ENCODE measurements at regions not wholly inside any gene's neighbourhood (a gene's known extent, or its start where the extent isn't known, plus 50 kb on each side); places are given as distances from the start of the nearest gene placed in this dataset.
"Not testable (repeated sequence)": the region's sequence is repeated elsewhere in the genome, so short reads cannot be mapped to it uniquely, and the experiment has no call there.

DNA sequence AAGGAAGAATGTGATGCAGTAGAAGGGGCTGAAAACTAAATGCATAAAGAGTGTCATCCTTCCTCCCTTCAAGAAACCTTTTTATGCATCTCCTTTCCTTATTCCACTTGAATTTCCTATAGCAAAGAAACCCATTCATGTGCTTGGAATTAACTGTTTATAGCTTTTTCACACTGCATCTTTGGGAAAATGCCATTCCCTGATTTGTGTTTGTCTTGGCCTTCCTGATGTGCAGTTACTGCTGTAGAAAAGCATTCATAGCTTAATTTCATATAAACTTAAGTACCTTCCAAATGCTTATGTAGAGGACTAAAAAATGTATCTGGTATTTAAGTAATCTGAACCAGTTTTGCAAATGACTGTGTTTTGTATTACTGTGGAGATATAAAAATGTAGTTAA, 61.8 kb downstream of the SDR9C7 start:
- DNase-seq (ENCODE audit: low read depth): no peak

DNA sequence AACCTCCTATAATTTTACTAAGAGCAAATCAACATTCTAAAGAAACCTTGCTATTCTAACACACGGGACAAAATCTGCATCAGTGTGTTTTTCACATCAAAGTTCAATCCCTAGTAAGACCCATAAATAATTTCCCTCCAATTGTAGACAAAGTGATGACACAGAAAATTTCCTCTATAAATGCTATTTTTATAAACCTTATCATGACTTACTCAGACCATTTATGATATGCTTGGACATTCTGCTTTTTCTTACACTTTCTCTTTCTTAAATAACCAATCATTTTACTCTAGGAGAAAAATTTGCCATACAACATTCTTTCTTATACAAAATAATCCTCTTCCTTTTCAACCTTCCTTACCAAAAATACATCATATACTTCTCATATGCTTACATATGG, 67.0 kb downstream of the SDR9C7 start:
- no peak for DNase-seq (ENCODE audit: low read depth)

GRCh38 chr12:56866493-56866892, 67.7 kb downstream of the SDR9C7 start:
- no peak for DNase-seq (ENCODE audit: low read depth)

- DNase-seq (ENCODE audit: low read depth): no peak
Observed at GRCh38 chr12:56864318-56864717, 69.9 kb downstream of the SDR9C7 start.

- DNase-seq (ENCODE audit: low read depth): no peak
Observed at GRCh38 chr12:56863789-56864188, 70.4 kb downstream of the SDR9C7 start.

GRCh38 chr12:56862264-56862663, 71.9 kb downstream of the SDR9C7 start:
- DNase-seq (ENCODE audit: low read depth): no peak

GRCh38 chr12:56853392-56853978, 80.7 kb downstream of the SDR9C7 start:
- DNase-seq (ENCODE audit: low read depth): not testable (repeated sequence)

DNA sequence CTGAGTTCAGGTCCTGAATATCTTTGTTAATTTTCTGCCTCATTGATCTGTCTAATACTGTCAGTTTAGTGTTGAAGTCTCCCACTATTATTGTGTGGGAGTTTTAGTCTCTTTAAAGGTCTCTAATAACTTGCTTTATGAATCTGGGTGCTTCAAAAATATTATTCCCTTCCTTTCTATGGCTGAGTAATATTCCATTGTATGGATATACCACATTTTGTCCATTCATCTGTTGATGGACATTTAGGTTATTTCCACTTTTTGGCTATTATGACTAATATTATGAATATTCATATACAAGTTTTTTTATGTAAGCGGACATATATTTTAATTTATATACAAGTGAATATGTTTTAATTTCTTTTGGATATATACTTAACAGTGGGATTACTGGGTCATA, 82.7 kb downstream of the SDR9C7 start:
- no peak for DNase-seq (ENCODE audit: low read depth)

DNA sequence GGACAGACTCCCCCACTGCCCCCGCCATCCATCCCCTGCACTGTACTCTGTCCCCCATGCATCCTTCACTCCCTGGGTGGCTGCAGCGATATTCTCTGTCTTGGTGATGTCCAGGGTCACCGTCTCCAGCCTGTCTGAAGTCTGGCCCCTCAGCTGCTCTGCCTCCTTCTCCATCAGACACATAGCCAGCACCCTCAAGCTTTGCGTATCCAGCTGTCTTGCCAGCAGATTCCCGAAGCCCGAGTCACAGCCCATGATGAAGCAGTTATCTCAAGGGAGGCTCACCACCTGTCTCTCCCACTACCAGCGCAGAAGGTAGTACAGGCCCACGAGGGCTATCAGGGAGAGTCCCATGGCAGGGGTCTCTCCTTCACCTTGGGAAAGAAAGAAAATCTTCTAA, 77.8 kb downstream of the HSD17B6 start:
- no peak for DNase-seq (ENCODE audit: low read depth)

GRCh38 chr12:56839915-56840325, 76.8 kb downstream of the HSD17B6 start:
- peak; percentile 14 for DNase-seq (ENCODE audit: low read depth)

GRCh38 chr12:56839489-56839848, 76.3 kb downstream of the HSD17B6 start:
- DNase-seq (ENCODE audit: low read depth): no peak

- no peak for DNase-seq (ENCODE audit: low read depth)
Observed at GRCh38 chr12:56838621-56839488, 75.7 kb downstream of the HSD17B6 start.
